ENCODE measurements at regions not wholly inside any gene's neighbourhood (a gene's known extent, or its start where the extent isn't known, plus 50 kb on each side); places are given as distances from the start of the nearest gene placed in this dataset.

DNA sequence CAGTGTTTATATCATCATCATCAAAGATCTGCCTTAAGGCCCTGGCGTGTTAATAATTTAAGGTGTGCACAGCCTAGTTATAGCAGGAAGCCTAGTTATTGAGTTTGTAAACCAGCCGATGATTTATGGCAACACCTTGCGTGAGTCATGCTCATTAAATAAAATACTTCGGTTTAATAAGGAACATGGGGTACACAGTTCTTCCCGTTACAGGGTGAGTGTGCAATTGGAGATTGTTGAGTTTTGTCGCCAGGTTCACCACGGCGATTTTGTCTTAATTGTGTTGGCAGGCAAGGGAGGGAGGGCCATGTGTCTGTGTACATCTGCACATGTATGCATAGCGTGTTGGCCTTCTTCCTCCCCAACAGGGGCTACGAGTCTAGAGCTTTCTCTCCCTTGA, 104.0 kb downstream of the TFAP2A start:
- TF ChIP-seq, protein P1, sequence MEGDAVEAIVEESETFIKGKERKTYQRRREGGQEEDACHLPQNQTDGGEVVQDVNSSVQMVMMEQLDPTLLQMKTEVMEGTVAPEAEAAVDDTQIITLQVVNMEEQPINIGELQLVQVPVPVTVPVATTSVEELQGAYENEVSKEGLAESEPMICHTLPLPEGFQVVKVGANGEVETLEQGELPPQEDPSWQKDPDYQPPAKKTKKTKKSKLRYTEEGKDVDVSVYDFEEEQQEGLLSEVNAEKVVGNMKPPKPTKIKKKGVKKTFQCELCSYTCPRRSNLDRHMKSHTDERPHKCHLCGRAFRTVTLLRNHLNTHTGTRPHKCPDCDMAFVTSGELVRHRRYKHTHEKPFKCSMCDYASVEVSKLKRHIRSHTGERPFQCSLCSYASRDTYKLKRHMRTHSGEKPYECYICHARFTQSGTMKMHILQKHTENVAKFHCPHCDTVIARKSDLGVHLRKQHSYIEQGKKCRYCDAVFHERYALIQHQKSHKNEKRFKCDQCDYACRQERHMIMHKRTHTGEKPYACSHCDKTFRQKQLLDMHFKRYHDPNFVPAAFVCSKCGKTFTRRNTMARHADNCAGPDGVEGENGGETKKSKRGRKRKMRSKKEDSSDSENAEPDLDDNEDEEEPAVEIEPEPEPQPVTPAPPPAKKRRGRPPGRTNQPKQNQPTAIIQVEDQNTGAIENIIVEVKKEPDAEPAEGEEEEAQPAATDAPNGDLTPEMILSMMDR (conservative IDR thresholded peaks at IDR 0.05), result no peak
- H3K27ac ChIP-seq, result no peak overlapping the region; the same call in 1 of the 2 replicates

DNA sequence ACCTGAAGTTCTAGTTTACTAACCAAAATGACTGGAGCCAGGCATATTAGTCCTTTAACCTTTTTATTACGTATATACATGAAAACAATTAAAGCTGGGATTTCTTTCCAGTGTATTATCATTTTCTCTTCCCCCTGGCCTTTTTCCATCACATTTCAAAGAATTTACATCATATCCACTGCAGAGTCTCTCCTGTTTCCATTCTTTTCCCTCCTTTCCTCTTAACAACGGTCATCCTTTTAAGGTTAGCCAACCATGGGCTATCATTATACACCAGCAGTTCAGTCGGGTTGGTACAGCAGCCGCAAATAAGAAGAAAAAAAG, 104.6 kb downstream of the TFAP2A start:
- TF ChIP-seq, protein P1 (conservative IDR thresholded peaks at IDR 0.05), result no peak
- no peak overlapping the region; the same call in 1 of the 2 replicates for H3K27ac ChIP-seq

DNA sequence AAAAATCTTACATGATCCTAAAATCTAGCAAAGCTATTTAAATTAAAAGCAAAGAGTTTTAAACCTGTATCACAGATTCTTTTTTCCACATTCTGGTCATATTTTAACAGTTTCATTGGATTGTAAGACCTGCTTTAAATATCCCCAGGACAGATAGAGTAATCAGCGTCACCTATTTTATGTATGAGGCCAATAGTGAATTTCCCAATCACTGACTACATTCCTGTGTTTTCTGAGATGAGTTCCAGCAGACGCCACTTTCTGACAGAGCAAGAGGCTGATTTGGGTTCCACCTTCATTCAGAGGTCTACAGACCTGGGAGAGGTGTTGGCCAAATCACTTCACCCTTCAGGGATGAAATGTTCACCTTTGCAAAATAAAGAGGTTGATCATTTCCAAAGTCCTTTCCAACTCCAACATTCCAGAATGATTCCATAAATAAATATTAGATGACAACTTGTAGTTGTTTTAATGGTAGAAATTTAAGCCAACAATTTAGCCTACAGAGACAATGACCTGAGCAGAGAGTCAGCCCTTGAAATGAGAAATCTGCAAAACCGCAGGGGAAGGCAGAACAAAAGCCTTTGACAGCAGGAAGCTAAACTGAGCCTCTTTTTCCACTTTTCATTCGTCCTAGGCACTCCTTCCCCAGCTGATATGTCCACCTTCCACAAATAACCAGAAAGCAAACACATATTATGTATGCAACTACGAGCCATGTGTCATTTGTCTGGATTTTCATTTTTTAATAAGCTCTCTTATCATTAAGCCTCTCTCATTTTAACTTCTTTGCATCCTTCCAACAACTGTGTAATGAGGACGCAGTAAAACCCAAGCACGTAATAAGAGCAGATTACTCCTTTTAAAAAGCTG, 105.2 kb downstream of the TFAP2A start:
- H3K27ac ChIP-seq, result no peak overlapping the region; the same call in 1 of the 2 replicates
- TF ChIP-seq, protein P1 (conservative IDR thresholded peaks at IDR 0.05), result no peak

DNA sequence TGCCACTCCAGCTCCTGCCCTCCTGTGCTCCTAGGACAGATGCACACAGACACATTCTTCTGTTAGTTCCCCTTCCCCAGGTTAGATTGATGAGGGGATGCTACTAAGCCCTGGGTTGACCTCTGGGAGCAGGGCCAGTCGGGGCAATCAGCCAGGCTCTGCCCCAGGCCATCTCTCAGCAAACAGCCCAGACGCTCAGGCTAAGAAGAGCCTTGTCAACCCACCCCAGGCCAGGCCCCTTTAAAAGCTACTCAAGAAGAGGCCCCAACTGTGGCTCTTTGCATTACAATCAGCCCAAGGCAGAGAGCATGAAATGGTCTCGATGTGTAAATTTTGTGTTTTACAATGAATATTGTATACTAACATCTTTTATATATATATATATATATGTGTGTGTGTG, 107.4 kb downstream of the TFAP2A start:
- no peak overlapping the region for H3K27ac ChIP-seq
- TF ChIP-seq, protein P1 (conservative IDR thresholded peaks at IDR 0.05), result no peak

DNA sequence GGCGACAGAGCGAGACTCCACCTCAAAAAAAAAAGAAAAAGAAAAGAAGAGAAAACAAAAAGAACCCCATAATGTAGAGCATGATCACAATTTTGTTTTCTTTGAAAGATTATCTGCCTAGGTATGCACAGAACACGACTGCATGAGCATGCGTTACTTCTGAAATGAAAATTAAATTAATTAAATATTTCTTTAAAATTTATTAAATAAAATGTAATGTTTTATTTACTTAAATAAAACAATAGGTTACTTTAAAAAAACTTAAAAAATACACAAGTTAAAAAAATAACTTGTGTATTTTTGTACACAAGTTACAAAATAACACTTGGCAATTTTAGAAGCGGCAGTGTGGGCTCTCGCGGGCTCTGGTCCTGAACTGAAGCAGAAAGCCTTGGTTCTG, 107.8 kb downstream of the TFAP2A start:
- TF ChIP-seq, protein P1 (conservative IDR thresholded peaks at IDR 0.05), result no peak
- no peak overlapping the region for H3K27ac ChIP-seq

DNA sequence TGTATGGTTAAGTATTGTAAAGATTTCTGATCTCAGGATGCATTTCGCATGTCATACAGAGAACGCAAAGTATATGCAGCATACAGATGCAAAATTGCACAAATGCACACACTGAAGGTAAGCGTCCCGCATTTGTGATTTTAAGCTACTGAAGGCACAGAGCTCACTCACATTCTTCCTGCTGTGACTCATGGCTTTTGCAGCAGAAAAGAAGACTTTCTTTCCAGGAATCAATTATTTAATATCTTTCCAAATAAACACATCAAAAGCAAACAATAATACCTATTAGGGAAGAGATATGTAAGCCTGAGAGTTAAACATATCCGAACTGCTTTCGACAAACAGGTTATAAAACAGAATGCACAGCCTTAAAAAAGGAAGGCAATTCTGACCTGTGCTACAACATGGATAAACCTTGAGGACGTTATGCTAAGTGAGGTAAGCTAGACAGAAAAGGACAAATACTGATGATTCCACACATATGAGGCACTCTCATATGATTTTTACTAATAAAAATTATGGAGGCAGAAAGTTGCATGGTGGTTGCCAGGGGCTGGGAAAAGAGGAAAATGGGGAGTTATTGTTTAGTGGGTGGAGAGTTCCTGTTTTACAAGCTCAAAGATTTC, 109.0 kb downstream of the TFAP2A start:
- TF ChIP-seq, protein P1 (conservative IDR thresholded peaks at IDR 0.05), result no peak
- H3K27ac ChIP-seq, result no peak overlapping the region

DNA sequence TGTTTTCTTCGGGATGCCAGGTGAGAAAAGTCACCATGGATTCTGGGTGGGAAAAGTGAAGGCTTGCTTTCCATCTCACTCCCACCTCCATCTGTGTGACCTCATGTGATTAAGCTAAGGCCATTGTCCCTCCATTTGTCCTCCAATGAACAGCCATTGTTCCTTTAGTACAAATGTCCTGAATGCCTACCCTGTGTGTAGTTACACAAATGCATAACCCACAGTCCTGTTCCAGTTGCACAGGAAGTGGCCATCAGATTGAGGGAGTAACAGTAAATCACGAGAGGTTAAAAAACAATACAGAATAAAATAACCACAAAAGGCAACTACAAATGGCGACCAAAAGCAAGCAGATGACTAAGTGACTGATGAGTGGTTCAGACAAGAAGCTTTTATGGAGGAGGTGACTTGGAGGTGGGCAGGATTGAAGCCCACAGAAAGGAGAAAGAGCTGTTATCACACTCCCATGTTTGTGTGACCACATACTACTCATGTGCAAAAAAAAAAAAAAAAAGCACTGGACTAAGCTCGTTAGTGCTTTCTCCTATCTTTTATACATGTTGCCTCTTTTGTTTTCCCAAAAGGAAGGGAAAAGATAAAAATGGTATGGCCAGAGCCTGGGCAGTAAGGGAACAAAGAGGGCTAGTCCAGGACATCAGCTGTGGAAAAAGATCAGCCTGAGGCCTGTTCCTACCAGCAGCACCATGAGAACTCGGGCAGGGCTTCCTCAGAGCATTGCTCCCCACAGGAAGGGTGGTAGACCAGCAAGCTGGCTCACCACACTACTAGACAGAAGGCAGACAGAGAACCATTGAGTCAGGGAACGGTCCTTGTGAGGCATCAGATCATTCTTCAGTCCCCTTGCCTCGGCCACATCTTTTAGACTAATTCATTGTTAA, 111.0 kb downstream of the TFAP2A start:
- TF ChIP-seq, protein P1 (conservative IDR thresholded peaks at IDR 0.05), result no peak
- H3K27ac ChIP-seq, result no peak overlapping the region

Data from VCaP (cell line).